HEK293 (cell line): ENCODE measurements at regions not wholly inside any gene's neighbourhood (a gene's known extent, or its start where the extent isn't known, plus 50 kb on each side); places are given as distances from the start of the nearest gene placed in this dataset.

Experiments
- CTCF ChIA-PET: fragments of 350-600 bp; formaldehyde crosslinking; extraction: SDS; loops from one replicate; lab custom pipeline; 2021; ENCODE audit warnings: antibody characterized with exemption; lab: Yijun Ruan, JAX
- POLR2A ChIA-PET: fragments of 300-600 bp; formaldehyde crosslinking; extraction: SDS; loops from one replicate; lab custom pipeline; 2020; ENCODE audit warnings: antibody characterized with exemption, inconsistent platforms; lab: Yijun Ruan, JAX
- H3K27ac ChIP-seq: fragments of 200-500 bp; sonication (Bioruptor generic); 2 replicates; pipeline ENCODE4 v1.5.1; 2014; ENCODE audit warnings: low read depth, low read length, control low read depth, inconsistent platforms; ENCODE audit errors: extremely low read depth
- H3K36me3 ChIP-seq, 2 experiments: fragments of 200-500 bp in 1 of 2; sonication (Bioruptor generic) in 1 of 2; 1 replicate in 1 of 2; 2 replicates in 1 of 2; pipeline ENCODE4 v1.5.1; 2014 to 2017; ENCODE audit warnings: inconsistent platforms in 2 of 2, low read length in 2 of 2; ENCODE audit not compliant: control insufficient read depth in 2 of 2, insufficient read depth in 1 of 2
- H3K4me1 ChIP-seq: fragments of 200-500 bp; sonication (Bioruptor generic); 2 replicates; pipeline ENCODE4 v1.5.1; 2014; ENCODE audit warnings: mild to moderate bottlenecking, low read length, inconsistent platforms; ENCODE audit not compliant: control insufficient read depth, insufficient read depth
- H3K4me3 ChIP-seq: 2 replicates; pipeline ENCODE4 v1.5.1; 2011; ENCODE audit warnings: low read depth, mild to moderate bottlenecking, control low read depth, low read length, moderate library complexity
- H3K9me3 ChIP-seq: fragments of 200-500 bp; sonication (Bioruptor generic); 2 replicates; pipeline ENCODE4 v1.5.1; 2014; ENCODE audit warnings: low read depth, low read length, inconsistent platforms; ENCODE audit not compliant: control insufficient read depth, insufficient read depth
- CTCF ChIP-seq: fragments of 450-650 bp; formaldehyde crosslinking; IDR thresholded peaks from 2 replicates; pipeline ENCODE4 v1.5.1; 2016; ENCODE audit warnings: missing biosample characterization, missing genetic modification characterization
- EGR2 ChIP-seq: fragments of 450-650 bp; formaldehyde crosslinking; IDR thresholded peaks from 2 replicates; pipeline ENCODE4 v1.5.1; 2016; ENCODE audit warnings: low read depth, missing biosample characterization, missing genetic modification characterization
- MYNN ChIP-seq: fragments of 450-650 bp; formaldehyde crosslinking; IDR thresholded peaks from 2 replicates; pipeline ENCODE4 v1.5.1; 2016; ENCODE audit warnings: missing biosample characterization, missing genetic modification characterization, borderline replicate concordance
- ZBTB1 ChIP-seq: fragments of 450-650 bp; formaldehyde crosslinking; IDR thresholded peaks from 2 replicates; pipeline ENCODE4 v1.5.1; 2016; ENCODE audit warnings: missing biosample characterization, missing genetic modification characterization
- ZFHX2 ChIP-seq: fragments of 450-650 bp; formaldehyde crosslinking; conservative IDR thresholded peaks from 2 replicates; pipeline ENCODE4 v1.5.1; 2016; ENCODE audit warnings: missing biosample characterization, missing genetic modification characterization
- ZNF140 ChIP-seq: fragments of 450-650 bp; formaldehyde crosslinking; IDR thresholded peaks from 2 replicates; pipeline ENCODE4 v1.5.1; 2016; ENCODE audit warnings: missing biosample characterization, missing genetic modification characterization
- ZNF302 ChIP-seq: fragments of 450-650 bp; formaldehyde crosslinking; IDR thresholded peaks from 2 replicates; pipeline ENCODE4 v1.5.1; 2016; ENCODE audit warnings: missing biosample characterization, missing genetic modification characterization, low read depth
- ZNF391 ChIP-seq: fragments of 450-650 bp; formaldehyde crosslinking; IDR thresholded peaks from 2 replicates; pipeline ENCODE4 v1.5.1; 2016; ENCODE audit warnings: low read depth, missing biosample characterization, missing genetic modification characterization, borderline replicate concordance
- ZNF398 ChIP-seq: fragments of 450-650 bp; formaldehyde crosslinking; IDR thresholded peaks from 2 replicates; pipeline ENCODE4 v1.5.1; 2017; ENCODE audit warnings: missing biosample characterization, missing genetic modification characterization
- ZNF513 ChIP-seq: fragments of 450-650 bp; IDR thresholded peaks from 2 replicates; pipeline ENCODE4 v1.5.1; 2018; ENCODE audit warnings: missing biosample characterization, missing genetic modification characterization
- ZNF621 ChIP-seq: fragments of 450-650 bp; formaldehyde crosslinking; IDR thresholded peaks from 2 replicates; pipeline ENCODE4 v1.5.1; 2017; ENCODE audit warnings: missing biosample characterization, missing genetic modification characterization
- ZNF654 ChIP-seq: fragments of 450-650 bp; formaldehyde crosslinking; IDR thresholded peaks from 2 replicates; pipeline ENCODE4 v1.5.1; 2016; ENCODE audit warnings: low read depth, missing biosample characterization, missing genetic modification characterization

GRCh38 chr10:25682203-25682851, 251.7 kb upstream of the MYO3A start:
- TF ChIP-seq ZNF302 (no peak), ZNF621 (tag by site-specific recombination) (no peak), ZNF654 (tag by site-specific recombination) (peak; percentile 47), CTCF (tag by site-specific recombination) (peak; percentile 31; the same call in 1 of the 2 replicates)
- ChIA-PET CTCF (interaction anchor here (0.6 to 1.2 kb wide), 13 partner anchors 8 to 954 kb away, joined by 3 to 5 read pairs (median 4); no protein-coding TSS in a partner anchor), POLR2A (no interaction called here)
- Histone ChIP-seq H3K4me1 (0 out of 2 replicates have a peak, but pooled peaks cover 4% of the 10 kb centered on the region), H3K36me3 (no peaks in the 10 kb centered on the region), H3K4me3 (no peak overlapping the region), H3K27ac (no peak overlapping the region), H3K9me3 (no peaks in the 10 kb centered on the region)

GRCh38 chr10:25683344-25683743, 250.7 kb upstream of the MYO3A start:
- Histone ChIP-seq H3K4me3 (no peak overlapping the region), H3K9me3 (no peaks in the 10 kb centered on the region), H3K4me1 (0 out of 2 replicates have a peak, but pooled peaks cover 4% of the 10 kb centered on the region), H3K27ac (no peak overlapping the region), H3K36me3 (no peaks in the 10 kb centered on the region)
- CTCF ChIA-PET = interaction anchor here (0.8 to 1.2 kb wide), 4 partner anchors 17 to 601 kb away, joined by 3 to 4 read pairs (median 4); no protein-coding TSS in a partner anchor
- POLR2A ChIA-PET = no interaction called here
- TF ChIP-seq ZNF140 (tag by site-specific recombination) (no peak), ZFHX2 (tag by site-specific recombination) (peak; percentile 19; the same call in 1 of the 2 replicates), ZNF398 (no peak), EGR2 (tag by site-specific recombination) (peak; percentile 45; the same call in 1 of the 2 replicates), MYNN (tag by site-specific recombination) (no peak)

- Histone ChIP-seq H3K4me1 (no peaks in the 10 kb centered on the region), H3K4me3 (no peak overlapping the region), H3K36me3 (no peaks in the 10 kb centered on the region), H3K27ac (no peak overlapping the region), H3K9me3 (no peaks in the 10 kb centered on the region)
- POLR2A ChIA-PET = no interaction called here
- CTCF ChIA-PET = no interaction called here
- no peak for TF ChIP-seq ZNF513 (tag by site-specific recombination)
- no peak for TF ChIP-seq ZNF391
- no peak for TF ChIP-seq ZBTB1
Measured at GRCh38 chr10:25687521-25687920, 246.5 kb upstream of the MYO3A start.
